ENCODE measurements at regions not wholly inside any gene's neighbourhood (a gene's known extent, or its start where the extent isn't known, plus 50 kb on each side); places are given as distances from the start of the nearest gene placed in this dataset.

DNA sequence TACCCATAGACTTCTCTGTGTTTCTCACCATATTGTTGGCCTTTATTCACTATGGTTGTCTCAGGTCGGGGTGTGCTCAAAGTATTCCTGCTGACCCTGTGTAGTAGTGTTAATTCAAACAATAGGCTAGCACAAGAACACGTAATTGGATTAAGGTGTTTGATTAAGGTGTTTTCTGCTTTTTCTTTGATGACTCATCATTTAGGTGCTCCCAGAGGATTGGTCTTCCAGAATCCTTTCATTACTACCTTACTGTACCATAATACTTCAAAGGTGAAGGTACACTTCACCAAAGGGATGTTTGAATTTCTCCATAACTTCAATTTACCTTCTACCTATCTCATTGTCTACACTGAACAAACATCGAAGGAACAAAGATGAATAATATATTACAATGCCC, 121.7 kb upstream of the CCDC160 start (continued):
- TF ChIP-seq, protein P1, sequence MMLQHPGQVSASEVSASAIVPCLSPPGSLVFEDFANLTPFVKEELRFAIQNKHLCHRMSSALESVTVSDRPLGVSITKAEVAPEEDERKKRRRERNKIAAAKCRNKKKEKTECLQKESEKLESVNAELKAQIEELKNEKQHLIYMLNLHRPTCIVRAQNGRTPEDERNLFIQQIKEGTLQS (CRISPR knock-in tag; conservative IDR thresholded peaks at IDR 0.05) = no peak
- no peak for TF ChIP-seq ETV6 (CRISPR knock-in tag; IDR thresholded peaks at IDR 0.05)

DNA sequence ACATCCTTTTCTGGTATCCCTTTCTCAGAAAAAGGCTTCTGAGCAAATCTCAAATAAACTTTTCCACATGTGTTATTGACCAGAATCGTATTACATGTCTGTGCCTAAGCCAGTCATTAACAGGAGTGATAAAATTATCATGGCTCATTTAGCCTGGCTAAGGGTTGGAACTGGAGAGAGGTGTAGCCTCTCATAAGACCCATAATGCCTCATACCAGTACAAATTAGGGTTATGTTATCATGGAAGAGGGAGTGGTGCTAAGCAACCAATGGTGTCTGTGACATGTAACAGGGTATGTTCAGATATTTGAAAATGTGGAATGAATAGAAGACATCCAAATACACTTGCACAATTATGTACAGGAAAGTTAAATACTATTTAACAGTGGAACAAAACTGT, 99.6 kb upstream of the CCDC160 start:
- no peak for DNase-seq (ENCODE audit: low spot score)
- Mint-ChIP-seq H3K4me3 (no peak overlapping the region), H3K4me1 (peaks cover 12% of the 10 kb centered on the region), H3K36me3 (no peaks in the 10 kb centered on the region), H3K9me3 (no peaks in the 10 kb centered on the region), H3K27me3 (ENCODE audit: low read depth) (no peaks in the 10 kb centered on the region; the same call in 1 of the 2 replicates), H3K27ac (no peak overlapping the region)
- TF ChIP-seq JUN (CRISPR knock-in tag; IDR thresholded peaks at IDR 0.05) = no peak
- TF ChIP-seq, protein P2, sequence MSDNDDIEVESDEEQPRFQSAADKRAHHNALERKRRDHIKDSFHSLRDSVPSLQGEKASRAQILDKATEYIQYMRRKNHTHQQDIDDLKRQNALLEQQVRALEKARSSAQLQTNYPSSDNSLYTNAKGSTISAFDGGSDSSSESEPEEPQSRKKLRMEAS (CRISPR knock-in tag; IDR thresholded peaks at IDR 0.05) = no peak
- TF ChIP-seq, protein P3, sequence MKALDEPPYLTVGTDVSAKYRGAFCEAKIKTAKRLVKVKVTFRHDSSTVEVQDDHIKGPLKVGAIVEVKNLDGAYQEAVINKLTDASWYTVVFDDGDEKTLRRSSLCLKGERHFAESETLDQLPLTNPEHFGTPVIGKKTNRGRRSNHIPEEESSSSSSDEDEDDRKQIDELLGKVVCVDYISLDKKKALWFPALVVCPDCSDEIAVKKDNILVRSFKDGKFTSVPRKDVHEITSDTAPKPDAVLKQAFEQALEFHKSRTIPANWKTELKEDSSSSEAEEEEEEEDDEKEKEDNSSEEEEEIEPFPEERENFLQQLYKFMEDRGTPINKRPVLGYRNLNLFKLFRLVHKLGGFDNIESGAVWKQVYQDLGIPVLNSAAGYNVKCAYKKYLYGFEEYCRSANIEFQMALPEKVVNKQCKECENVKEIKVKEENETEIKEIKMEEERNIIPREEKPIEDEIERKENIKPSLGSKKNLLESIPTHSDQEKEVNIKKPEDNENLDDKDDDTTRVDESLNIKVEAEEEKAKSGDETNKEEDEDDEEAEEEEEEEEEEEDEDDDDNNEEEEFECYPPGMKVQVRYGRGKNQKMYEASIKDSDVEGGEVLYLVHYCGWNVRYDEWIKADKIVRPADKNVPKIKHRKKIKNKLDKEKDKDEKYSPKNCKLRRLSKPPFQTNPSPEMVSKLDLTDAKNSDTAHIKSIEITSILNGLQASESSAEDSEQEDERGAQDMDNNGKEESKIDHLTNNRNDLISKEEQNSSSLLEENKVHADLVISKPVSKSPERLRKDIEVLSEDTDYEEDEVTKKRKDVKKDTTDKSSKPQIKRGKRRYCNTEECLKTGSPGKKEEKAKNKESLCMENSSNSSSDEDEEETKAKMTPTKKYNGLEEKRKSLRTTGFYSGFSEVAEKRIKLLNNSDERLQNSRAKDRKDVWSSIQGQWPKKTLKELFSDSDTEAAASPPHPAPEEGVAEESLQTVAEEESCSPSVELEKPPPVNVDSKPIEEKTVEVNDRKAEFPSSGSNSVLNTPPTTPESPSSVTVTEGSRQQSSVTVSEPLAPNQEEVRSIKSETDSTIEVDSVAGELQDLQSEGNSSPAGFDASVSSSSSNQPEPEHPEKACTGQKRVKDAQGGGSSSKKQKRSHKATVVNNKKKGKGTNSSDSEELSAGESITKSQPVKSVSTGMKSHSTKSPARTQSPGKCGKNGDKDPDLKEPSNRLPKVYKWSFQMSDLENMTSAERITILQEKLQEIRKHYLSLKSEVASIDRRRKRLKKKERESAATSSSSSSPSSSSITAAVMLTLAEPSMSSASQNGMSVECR (CRISPR knock-in tag; IDR thresholded peaks at IDR 0.05; ENCODE audit: borderline replicate concordance) = no peak
- no peak for TF ChIP-seq ZNF138 (CRISPR knock-in tag; conservative IDR thresholded peaks at IDR 0.05)
- TF ChIP-seq MYBL2 (CRISPR knock-in tag; IDR thresholded peaks at IDR 0.05) = no peak
- no peak for TF ChIP-seq GRHL2 (CRISPR knock-in tag; IDR thresholded peaks at IDR 0.05; ENCODE audit: insufficient replicate concordance, severe bottlenecking)
- TF ChIP-seq, protein P4, sequence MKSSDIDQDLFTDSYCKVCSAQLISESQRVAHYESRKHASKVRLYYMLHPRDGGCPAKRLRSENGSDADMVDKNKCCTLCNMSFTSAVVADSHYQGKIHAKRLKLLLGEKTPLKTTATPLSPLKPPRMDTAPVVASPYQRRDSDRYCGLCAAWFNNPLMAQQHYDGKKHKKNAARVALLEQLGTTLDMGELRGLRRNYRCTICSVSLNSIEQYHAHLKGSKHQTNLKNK (CRISPR knock-in tag; IDR thresholded peaks at IDR 0.05) = no peak
- no peak for TF ChIP-seq ELF4 (CRISPR knock-in tag; IDR thresholded peaks at IDR 0.05; ENCODE audit: low read depth)
- TF ChIP-seq, protein P5, sequence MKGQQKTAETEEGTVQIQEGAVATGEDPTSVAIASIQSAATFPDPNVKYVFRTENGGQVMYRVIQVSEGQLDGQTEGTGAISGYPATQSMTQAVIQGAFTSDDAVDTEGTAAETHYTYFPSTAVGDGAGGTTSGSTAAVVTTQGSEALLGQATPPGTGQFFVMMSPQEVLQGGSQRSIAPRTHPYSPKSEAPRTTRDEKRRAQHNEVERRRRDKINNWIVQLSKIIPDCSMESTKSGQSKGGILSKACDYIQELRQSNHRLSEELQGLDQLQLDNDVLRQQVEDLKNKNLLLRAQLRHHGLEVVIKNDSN (CRISPR knock-in tag; IDR thresholded peaks at IDR 0.05) = no peak
- TF ChIP-seq ZNF232 (CRISPR knock-in tag; IDR thresholded peaks at IDR 0.05) = no peak
- TF ChIP-seq NFE2L1 (CRISPR knock-in tag; IDR thresholded peaks at IDR 0.05) = no peak
- TF ChIP-seq, protein P6, sequence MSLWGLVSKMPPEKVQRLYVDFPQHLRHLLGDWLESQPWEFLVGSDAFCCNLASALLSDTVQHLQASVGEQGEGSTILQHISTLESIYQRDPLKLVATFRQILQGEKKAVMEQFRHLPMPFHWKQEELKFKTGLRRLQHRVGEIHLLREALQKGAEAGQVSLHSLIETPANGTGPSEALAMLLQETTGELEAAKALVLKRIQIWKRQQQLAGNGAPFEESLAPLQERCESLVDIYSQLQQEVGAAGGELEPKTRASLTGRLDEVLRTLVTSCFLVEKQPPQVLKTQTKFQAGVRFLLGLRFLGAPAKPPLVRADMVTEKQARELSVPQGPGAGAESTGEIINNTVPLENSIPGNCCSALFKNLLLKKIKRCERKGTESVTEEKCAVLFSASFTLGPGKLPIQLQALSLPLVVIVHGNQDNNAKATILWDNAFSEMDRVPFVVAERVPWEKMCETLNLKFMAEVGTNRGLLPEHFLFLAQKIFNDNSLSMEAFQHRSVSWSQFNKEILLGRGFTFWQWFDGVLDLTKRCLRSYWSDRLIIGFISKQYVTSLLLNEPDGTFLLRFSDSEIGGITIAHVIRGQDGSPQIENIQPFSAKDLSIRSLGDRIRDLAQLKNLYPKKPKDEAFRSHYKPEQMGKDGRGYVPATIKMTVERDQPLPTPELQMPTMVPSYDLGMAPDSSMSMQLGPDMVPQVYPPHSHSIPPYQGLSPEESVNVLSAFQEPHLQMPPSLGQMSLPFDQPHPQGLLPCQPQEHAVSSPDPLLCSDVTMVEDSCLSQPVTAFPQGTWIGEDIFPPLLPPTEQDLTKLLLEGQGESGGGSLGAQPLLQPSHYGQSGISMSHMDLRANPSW (CRISPR knock-in tag; conservative IDR thresholded peaks at IDR 0.05; ENCODE audit: low read depth) = no peak
- no peak for TF ChIP-seq GABPB1 (CRISPR knock-in tag; IDR thresholded peaks at IDR 0.05)
- TF ChIP-seq, protein P7, sequence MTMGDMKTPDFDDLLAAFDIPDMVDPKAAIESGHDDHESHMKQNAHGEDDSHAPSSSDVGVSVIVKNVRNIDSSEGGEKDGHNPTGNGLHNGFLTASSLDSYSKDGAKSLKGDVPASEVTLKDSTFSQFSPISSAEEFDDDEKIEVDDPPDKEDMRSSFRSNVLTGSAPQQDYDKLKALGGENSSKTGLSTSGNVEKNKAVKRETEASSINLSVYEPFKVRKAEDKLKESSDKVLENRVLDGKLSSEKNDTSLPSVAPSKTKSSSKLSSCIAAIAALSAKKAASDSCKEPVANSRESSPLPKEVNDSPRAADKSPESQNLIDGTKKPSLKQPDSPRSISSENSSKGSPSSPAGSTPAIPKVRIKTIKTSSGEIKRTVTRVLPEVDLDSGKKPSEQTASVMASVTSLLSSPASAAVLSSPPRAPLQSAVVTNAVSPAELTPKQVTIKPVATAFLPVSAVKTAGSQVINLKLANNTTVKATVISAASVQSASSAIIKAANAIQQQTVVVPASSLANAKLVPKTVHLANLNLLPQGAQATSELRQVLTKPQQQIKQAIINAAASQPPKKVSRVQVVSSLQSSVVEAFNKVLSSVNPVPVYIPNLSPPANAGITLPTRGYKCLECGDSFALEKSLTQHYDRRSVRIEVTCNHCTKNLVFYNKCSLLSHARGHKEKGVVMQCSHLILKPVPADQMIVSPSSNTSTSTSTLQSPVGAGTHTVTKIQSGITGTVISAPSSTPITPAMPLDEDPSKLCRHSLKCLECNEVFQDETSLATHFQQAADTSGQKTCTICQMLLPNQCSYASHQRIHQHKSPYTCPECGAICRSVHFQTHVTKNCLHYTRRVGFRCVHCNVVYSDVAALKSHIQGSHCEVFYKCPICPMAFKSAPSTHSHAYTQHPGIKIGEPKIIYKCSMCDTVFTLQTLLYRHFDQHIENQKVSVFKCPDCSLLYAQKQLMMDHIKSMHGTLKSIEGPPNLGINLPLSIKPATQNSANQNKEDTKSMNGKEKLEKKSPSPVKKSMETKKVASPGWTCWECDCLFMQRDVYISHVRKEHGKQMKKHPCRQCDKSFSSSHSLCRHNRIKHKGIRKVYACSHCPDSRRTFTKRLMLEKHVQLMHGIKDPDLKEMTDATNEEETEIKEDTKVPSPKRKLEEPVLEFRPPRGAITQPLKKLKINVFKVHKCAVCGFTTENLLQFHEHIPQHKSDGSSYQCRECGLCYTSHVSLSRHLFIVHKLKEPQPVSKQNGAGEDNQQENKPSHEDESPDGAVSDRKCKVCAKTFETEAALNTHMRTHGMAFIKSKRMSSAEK (CRISPR knock-in tag; IDR thresholded peaks at IDR 0.05; ENCODE audit: borderline replicate concordance) = no peak
- ChIA-PET POLR2A (no interaction called here), CTCF (no interaction called here)
- ATAC-seq = no peak

Measured in WTC11 (cell line).